Spleen (tissue), 7 donors: ENCODE measurements at regions not wholly inside any gene's neighbourhood (a gene's known extent, or its start where the extent isn't known, plus 50 kb on each side); places are given as distances from the start of the nearest gene placed in this dataset.

Experiments
- CTCF ChIP-seq, 11 experiments: fragments of 200-600 bp in 7 of 11; fragments of 450-650 bp in 4 of 11; sonication (generic) in 4 of 11; IDR thresholded peaks in 8 of 11; conservative IDR thresholded peaks in 3 of 11; 1 replicate in 7 of 11; 2 replicates in 4 of 11; pipeline versions ENCODE4 v1.4.0 to v1.8.0; 2016 to 2021; ENCODE audit warnings: antibody characterized with exemption in 11 of 11, inconsistent platforms in 4 of 11, mild to moderate bottlenecking in 1 of 11
- POLR2A ChIP-seq, 3 donors: fragments of 450-650 bp; IDR thresholded peaks; one replicate each; pipeline ENCODE4 v1.5.1; 2017; ENCODE audit warnings: antibody characterized with exemption in 3 of 3, mild to moderate bottlenecking in 1 of 3
- POLR2AphosphoS5 ChIP-seq, 3 donors: sonication (generic); formaldehyde crosslinking; IDR thresholded peaks; one replicate each; pipeline ENCODE4 v1.5.1; 2017; ENCODE audit warnings: antibody characterized with exemption in 3 of 3
- donor health status: DM: no; HTN: no; CAD: no; lungs with moderate emphysema.
- donor health status: DM: no; HTN: no; CAD: no.
- donor health status: DM: no; HTN: no; CAD: no.

- TF ChIP-seq CTCF (IDR thresholded peaks at IDR 0.05 in 8 of 11, conservative IDR thresholded peaks at IDR 0.05 in 3 of 11) (no peak), POLR2AphosphoS5 (IDR thresholded peaks at IDR 0.05) (no peak), POLR2A (IDR thresholded peaks at IDR 0.05) (no peak)
Observed at GRCh38 chr7:131039836-131040235, 287.8 kb upstream of the MKLN1 start.
